ENCODE measurements at regions not wholly inside any gene's neighbourhood (a gene's known extent, or its start where the extent isn't known, plus 50 kb on each side); places are given as distances from the start of the nearest gene placed in this dataset.

DNA sequence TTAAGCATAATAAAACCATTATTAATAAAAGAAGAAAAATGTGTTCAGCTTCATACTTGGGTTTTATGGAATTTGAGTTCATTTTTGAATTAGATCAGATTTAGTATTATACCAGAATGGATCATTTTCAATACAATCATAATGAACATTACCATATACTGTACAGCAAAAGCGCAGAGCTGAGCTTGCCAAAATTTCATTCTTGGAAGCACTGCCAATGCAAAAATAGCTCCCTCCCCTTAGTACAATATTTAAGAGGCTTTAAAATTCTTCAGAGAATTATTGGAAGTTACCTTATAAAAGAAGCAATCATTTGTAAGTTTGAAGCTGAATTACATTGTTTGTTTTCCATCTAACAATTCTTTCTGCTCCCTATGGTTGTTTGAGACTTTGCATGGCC, 938.1 kb upstream of the SLC39A10 start:
- H3K27me3 ChIP-seq (replicated peaks; ENCODE audit: insufficient read depth) = no peaks in the 10 kb centered on the region
- H3K4me3 ChIP-seq = no peak overlapping the region
- no peaks in the 10 kb centered on the region for H3K36me3 ChIP-seq
- DNase-seq (ENCODE audit: low spot score) (no peak), ATAC-seq (ENCODE audit: insufficient number of reproducible peaks, low FRiP score, low read depth) (no peak)
- no peak overlapping the region for H3K27ac ChIP-seq
- no peak for TF ChIP-seq CTCF (IDR thresholded peaks at IDR 0.05)
- H3K4me1 ChIP-seq (ENCODE audit: control insufficient read depth in 1 of 2, low read depth in 2 of 2) = no peaks in the 10 kb centered on the region
- no peaks in the 10 kb centered on the region for H3K9me3 ChIP-seq

GRCh38 chr2:194714541-194714940, 942.5 kb upstream of the SLC39A10 start:
- DNase-seq (ENCODE audit: low spot score) (no peak), ATAC-seq (ENCODE audit: insufficient number of reproducible peaks, low FRiP score, low read depth) (no peak)
- Histone ChIP-seq H3K4me1 (ENCODE audit: control insufficient read depth in 1 of 2, low read depth in 2 of 2) (no peaks in the 10 kb centered on the region), H3K36me3 (no peaks in the 10 kb centered on the region), H3K27ac (no peak overlapping the region), H3K27me3 (replicated peaks; ENCODE audit: insufficient read depth) (no peaks in the 10 kb centered on the region), H3K9me3 (no peaks in the 10 kb centered on the region), H3K4me3 (no peak overlapping the region)
- no peak for TF ChIP-seq CTCF (IDR thresholded peaks at IDR 0.05)

DNA sequence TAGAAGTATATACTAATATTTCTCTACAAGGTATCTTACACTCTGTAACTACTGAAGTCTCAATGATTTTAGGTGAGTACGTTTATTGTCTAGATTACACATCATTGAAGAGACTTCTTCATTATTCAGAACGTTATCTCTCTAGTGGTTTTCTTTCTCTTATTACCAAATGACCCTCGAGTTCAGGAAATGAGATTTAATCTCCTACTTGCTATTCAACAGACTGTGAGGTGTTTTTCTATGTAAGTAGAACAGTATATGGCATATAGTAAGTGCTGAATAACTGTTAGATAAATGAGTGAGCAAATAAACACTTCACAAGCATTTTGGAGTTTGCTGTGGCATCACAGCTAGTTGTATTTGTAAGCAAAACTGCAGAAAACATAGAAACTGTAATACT, 947.2 kb upstream of the SLC39A10 start:
- no peaks in the 10 kb centered on the region for H3K27me3 ChIP-seq (replicated peaks; ENCODE audit: insufficient read depth)
- H3K36me3 ChIP-seq = no peaks in the 10 kb centered on the region
- no peaks in the 10 kb centered on the region for H3K4me1 ChIP-seq (ENCODE audit: control insufficient read depth in 1 of 2, low read depth in 2 of 2)
- no peak overlapping the region for H3K4me3 ChIP-seq
- DNase-seq (ENCODE audit: low spot score) (no peak), ATAC-seq (ENCODE audit: insufficient number of reproducible peaks, low FRiP score, low read depth) (no peak)
- TF ChIP-seq CTCF (IDR thresholded peaks at IDR 0.05) = no peak
- no peak overlapping the region for H3K27ac ChIP-seq
- no peaks in the 10 kb centered on the region for H3K9me3 ChIP-seq

GRCh38 chr2:194706179-194706578, 950.8 kb upstream of the SLC39A10 start:
- H3K4me3 ChIP-seq = no peak overlapping the region
- no peaks in the 10 kb centered on the region for H3K27me3 ChIP-seq (replicated peaks; ENCODE audit: insufficient read depth)
- H3K9me3 ChIP-seq = no peaks in the 10 kb centered on the region
- H3K4me1 ChIP-seq (ENCODE audit: control insufficient read depth in 1 of 2, low read depth in 2 of 2) = no peaks in the 10 kb centered on the region
- H3K36me3 ChIP-seq = no peaks in the 10 kb centered on the region
- H3K27ac ChIP-seq = no peak overlapping the region
- no peak for ATAC-seq (ENCODE audit: insufficient number of reproducible peaks, low FRiP score, low read depth)
- TF ChIP-seq CTCF (IDR thresholded peaks at IDR 0.05) = no peak
- no peak for DNase-seq (ENCODE audit: low spot score)

DNA sequence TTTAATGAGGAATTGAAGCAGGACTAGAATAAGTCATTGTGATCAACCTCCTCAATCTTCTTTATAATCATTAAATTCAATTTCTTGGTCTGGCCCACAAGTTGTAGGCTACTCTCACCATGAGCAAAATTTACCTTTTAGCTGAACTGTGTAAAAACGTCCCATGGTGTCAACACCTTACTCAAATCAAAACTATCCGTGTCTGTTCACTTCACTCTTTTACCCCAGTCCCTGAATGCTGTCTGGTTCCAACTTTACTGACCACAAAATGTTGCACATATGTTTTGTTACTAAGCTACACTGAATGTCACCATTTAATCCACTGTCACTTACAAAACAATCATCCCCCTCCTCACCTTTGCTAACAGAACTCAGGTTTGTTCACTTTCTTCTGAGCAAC, 951.6 kb upstream of the SLC39A10 start:
- DNase-seq (ENCODE audit: low spot score) = no peak
- Histone ChIP-seq H3K9me3 (no peaks in the 10 kb centered on the region), H3K4me1 (ENCODE audit: control insufficient read depth in 1 of 2, low read depth in 2 of 2) (no peaks in the 10 kb centered on the region), H3K4me3 (no peak overlapping the region), H3K27me3 (replicated peaks; ENCODE audit: insufficient read depth) (no peaks in the 10 kb centered on the region), H3K36me3 (no peaks in the 10 kb centered on the region), H3K27ac (no peak overlapping the region)
- ATAC-seq (ENCODE audit: insufficient number of reproducible peaks, low FRiP score, low read depth) = no peak
- no peak for TF ChIP-seq CTCF (IDR thresholded peaks at IDR 0.05)

All from thoracic aorta (tissue), 2 donors.